SK-N-SH (cell line): ENCODE measurements at regions not wholly inside any gene's neighbourhood (a gene's known extent, or its start where the extent isn't known, plus 50 kb on each side); places are given as distances from the start of the nearest gene placed in this dataset.

ENCODE experiments used
- CTCF ChIA-PET: fragments of 300-600, 350-600 bp; formaldehyde crosslinking; extraction: SDS; loops from one replicate; lab custom pipeline; 2021; lab: Yijun Ruan, JAX
- POLR2A ChIA-PET: fragments of 350-600 bp; sonication (Branson Sonifier 250); formaldehyde crosslinking; extraction: SDS; loops from one replicate; lab custom pipeline; 2020; ENCODE audit warnings: antibody characterized with exemption, inconsistent platforms; lab: Yijun Ruan, JAX
- DNase-seq: peaks from one replicate; pipeline ENCODE4 v3.0.0; 2012
- H2AFZ ChIP-seq: fragments of 200-600 bp; sonication (generic); 2 replicates; pipeline ENCODE4 v1.8.1; 2016; ENCODE audit warnings: antibody characterized with exemption, mild to moderate bottlenecking, low read depth
- H3F3A ChIP-seq: fragments of 200-600 bp; sonication (generic); replicated peaks from 2 replicates; pipeline ENCODE3; 2016; ENCODE audit warnings: antibody characterized with exemption, mild to moderate bottlenecking; ENCODE audit not compliant: insufficient read depth
- H3K27ac ChIP-seq, 2 experiments: fragments of 200-500 bp in 1 of 2; fragments of 200-600 bp in 1 of 2; sonication (Bioruptor generic) in 1 of 2; sonication (generic), shearing (Covaris generic) in 1 of 2; 2 replicates each; pipeline versions ENCODE4 v1.5.1 to v1.6.1; 2014 to 2016; ENCODE audit warnings: low read depth in 2 of 2, inconsistent platforms in 1 of 2, low read length in 1 of 2, mild to moderate bottlenecking in 1 of 2, mixed read lengths in 1 of 2
- H3K27me3 ChIP-seq: fragments of 200-600 bp; sonication (generic), shearing (Covaris generic); 2 replicates; pipeline ENCODE4 v1.6.1; 2016; ENCODE audit warnings: mixed run types; ENCODE audit not compliant: insufficient read depth
- H3K36me3 ChIP-seq, 2 experiments: fragments of 200-500 bp in 1 of 2; fragments of 200-600 bp in 1 of 2; sonication (Bioruptor generic) in 1 of 2; sonication (generic) in 1 of 2; replicated peaks in 1 of 2; 2 replicates each; pipeline versions ENCODE3 to v1.5.1; 2014 to 2016; ENCODE audit warnings: low read length in 1 of 2, mild to moderate bottlenecking in 1 of 2; ENCODE audit not compliant: insufficient read depth in 2 of 2, control insufficient read depth in 1 of 2
- H3K4me1 ChIP-seq, 2 experiments: fragments of 200-500 bp in 1 of 2; fragments of 200-600 bp in 1 of 2; sonication (Bioruptor generic) in 1 of 2; sonication (generic), shearing (Covaris generic) in 1 of 2; 2 replicates each; pipeline versions ENCODE4 v1.5.1 to v1.6.1; 2014 to 2016; ENCODE audit warnings: low read depth in 1 of 2, low read length in 1 of 2, mixed run types in 1 of 2; ENCODE audit not compliant: insufficient read depth in 2 of 2, control insufficient read depth in 1 of 2
- H3K4me2 ChIP-seq: fragments of 200-600 bp; sonication (generic), shearing (Covaris generic); 2 replicates; pipeline ENCODE4 v1.6.1; 2017; ENCODE audit warnings: mixed run types
- H3K4me3 ChIP-seq, 2 experiments: fragments of 200-500 bp in 1 of 2; fragments of 200-600 bp in 1 of 2; sonication (Bioruptor generic) in 1 of 2; sonication (generic), shearing (Covaris generic) in 1 of 2; 2 replicates each; pipeline versions ENCODE4 v1.5.1 to v1.8.1; 2014 to 2016; ENCODE audit warnings: low read depth in 2 of 2, inconsistent platforms in 1 of 2, low read length in 1 of 2, mild to moderate bottlenecking in 1 of 2, mixed read lengths in 1 of 2, moderate library complexity in 1 of 2
- H3K79me2 ChIP-seq: fragments of 200-600 bp; sonication (generic); 2 replicates; pipeline ENCODE4 v1.8.1; 2017; ENCODE audit warnings: mild to moderate bottlenecking; ENCODE audit not compliant: insufficient read depth
- H3K9ac ChIP-seq: fragments of 200-600 bp; sonication (generic); 2 replicates; pipeline ENCODE4 v1.6.1; 2017; ENCODE audit warnings: mixed run types
- H3K9me2 ChIP-seq: fragments of 200-600 bp; sonication (generic); 2 replicates; pipeline ENCODE4 v1.6.1; 2017; ENCODE audit warnings: mixed run types
- H3K9me3 ChIP-seq: fragments of 200-600 bp; sonication (generic); 2 replicates; pipeline ENCODE4 v1.6.1; 2017; ENCODE audit warnings: mixed run types, mild to moderate bottlenecking, moderate library complexity
- H4K20me1 ChIP-seq: fragments of 200-600 bp; sonication (generic); 2 replicates; pipeline ENCODE4 v1.6.1; 2017; ENCODE audit warnings: mild to moderate bottlenecking, mixed run types; ENCODE audit not compliant: insufficient read depth
- CHD2 ChIP-seq: fragments of 150-350 bp; IDR thresholded peaks from 2 replicates; pipeline ENCODE4 v1.6.1; 2018; ENCODE audit warnings: low read length; ENCODE audit not compliant: partially characterized antibody
- ELF1 ChIP-seq: IDR thresholded peaks from 2 replicates; pipeline ENCODE4 v1.4.0; 2012
- EP300 ChIP-seq, 2 experiments: IDR thresholded peaks; 2 replicates each; pipeline versions ENCODE4 v1.4.0 to v1.6.1; 2012; ENCODE audit warnings: borderline replicate concordance in 1 of 2, low read depth in 1 of 2, low read length in 1 of 2
- FOSL2 ChIP-seq: IDR thresholded peaks from 2 replicates; pipeline ENCODE4 v1.4.0; 2012; ENCODE audit warnings: low read depth, mild to moderate bottlenecking, moderate library complexity, borderline replicate concordance
- FOXM1 ChIP-seq: IDR thresholded peaks from 2 replicates; pipeline ENCODE4 v1.4.0; 2012; ENCODE audit warnings: low read depth, mild to moderate bottlenecking
- GATA2 ChIP-seq: sonication (generic); formaldehyde crosslinking; IDR thresholded peaks from 2 replicates; pipeline ENCODE4 v1.5.0; 2020; ENCODE audit warnings: mild to moderate bottlenecking, missing genetic modification reagents
- IRF3 ChIP-seq: fragments of 150-350 bp; IDR thresholded peaks from 2 replicates; pipeline ENCODE4 v1.6.1; 2016; ENCODE audit warnings: mild to moderate bottlenecking, low read depth, low read length
- JUND ChIP-seq: IDR thresholded peaks from 2 replicates; pipeline ENCODE4 v1.4.0; 2012
- MXI1 ChIP-seq: IDR thresholded peaks from 2 replicates; pipeline ENCODE4 v1.6.1; 2012; ENCODE audit warnings: mild to moderate bottlenecking, low read depth, low read length, improper control_type of control experiment
- NRF1 ChIP-seq: IDR thresholded peaks from 2 replicates; pipeline ENCODE4 v1.6.1; 2012; ENCODE audit warnings: low read depth, mild to moderate bottlenecking, low read length
- RAD21 ChIP-seq: IDR thresholded peaks from 2 replicates; pipeline ENCODE4 v1.6.1; 2012; ENCODE audit warnings: mild to moderate bottlenecking, low read length
- RCOR1 ChIP-seq: fragments of 150-350 bp; IDR thresholded peaks from 2 replicates; pipeline ENCODE4 v1.6.1; 2017; ENCODE audit warnings: antibody characterized with exemption, low read length
- REST ChIP-seq: IDR thresholded peaks from 2 replicates; pipeline ENCODE4 v1.6.1; 2012; ENCODE audit warnings: mild to moderate bottlenecking, low read depth, low read length, moderate library complexity
- RXRA ChIP-seq: IDR thresholded peaks from 2 replicates; pipeline ENCODE4 v1.4.0; 2012; ENCODE audit warnings: low read depth, mild to moderate bottlenecking, borderline replicate concordance
- SMC3 ChIP-seq: IDR thresholded peaks from 2 replicates; pipeline ENCODE4 v1.6.1; 2012; ENCODE audit warnings: low read depth, low read length, improper control_type of control experiment
- USF1 ChIP-seq: IDR thresholded peaks from 2 replicates; pipeline ENCODE4 v1.4.0; 2012; ENCODE audit warnings: low read depth, borderline replicate concordance
- USF2 ChIP-seq: fragments of 150-350 bp; IDR thresholded peaks from 2 replicates; pipeline ENCODE4 v1.6.1; 2017; ENCODE audit warnings: antibody characterized with exemption, low read length, low read depth, borderline replicate concordance
- YY1 ChIP-seq: IDR thresholded peaks from 2 replicates; pipeline ENCODE4 v1.4.0; 2012; ENCODE audit warnings: low read depth, mild to moderate bottlenecking
- ZBTB33 ChIP-seq: IDR thresholded peaks from 2 replicates; pipeline ENCODE4 v1.4.0; 2012; ENCODE audit warnings: low read depth, borderline replicate concordance
- WGBS: methylation state at CpG from one replicate; pipeline ENCODE4 v1.1.6; 2017; ENCODE audit warnings: low lambda C conversion rate; 5-methylcytosine and 5-hydroxymethylcytosine counted together

GRCh38 chr10:2137549-2138174, 400.3 kb upstream of the ADARB2 start:
- POLR2A ChIA-PET: no interaction called here
- 38% methylated on average over 4 of the region's 4 CpGs for WGBS
- Histone ChIP-seq H4K20me1 (no peaks in the 10 kb centered on the region), H3K4me3 (no peak overlapping the region), H3K9me2 (no peaks in the 10 kb centered on the region), H3F3A (no peaks in the 10 kb centered on the region), H3K79me2 (no peaks in the 10 kb centered on the region), H3K9me3 (no peaks in the 10 kb centered on the region; the same call in 1 of the 2 replicates), H2AFZ (no peak overlapping the region), H3K4me1 (no peaks in the 10 kb centered on the region), H3K9ac (no peak overlapping the region), H3K4me2 (no peak overlapping the region), H3K36me3 (no peaks in the 10 kb centered on the region), H3K27me3 (no peaks in the 10 kb centered on the region), H3K27ac (no peak overlapping the region)
- CTCF ChIA-PET: interaction anchor here (1.1 kb wide), 2 partner anchors 10 to 15 kb away, joined by 3 read pairs; no protein-coding TSS in a partner anchor
- no peak for DNase-seq
- no peak for TF ChIP-seq FOXM1
- no peak for TF ChIP-seq RCOR1
- no peak for TF ChIP-seq ELF1
- TF ChIP-seq JUND: no peak
- TF ChIP-seq RAD21: no peak
- no peak for TF ChIP-seq IRF3
- TF ChIP-seq USF2: no peak
- no peak for TF ChIP-seq FOSL2
- TF ChIP-seq CHD2: no peak
- TF ChIP-seq GATA2 (CRISPR knock-in tag): no peak
- no peak for TF ChIP-seq MXI1
- no peak for TF ChIP-seq ZBTB33
- no peak for TF ChIP-seq NRF1
- TF ChIP-seq USF1: no peak
- TF ChIP-seq SMC3: no peak
- no peak for TF ChIP-seq EP300 (IDR thresholded peaks at IDR 0.05; ENCODE audit: borderline replicate concordance in 1 of 2, low read depth in 1 of 2, low read length in 1 of 2)
- no peak for TF ChIP-seq REST
- TF ChIP-seq YY1: no peak
- no peak for TF ChIP-seq RXRA
